Body of pancreas (tissue), 4 donors: ENCODE measurements at regions not wholly inside any gene's neighbourhood (a gene's known extent, or its start where the extent isn't known, plus 50 kb on each side); places are given as distances from the start of the nearest gene placed in this dataset.

ENCODE experiments used
- ATAC-seq: fragments of 150-250 bp; one replicate; pipeline ENCODE4 v1.9.1; 2016
- DNase-seq, 4 donors: peaks; one replicate each; pipeline ENCODE4 v3.0.0-alpha.2; 2019
- H3K27ac ChIP-seq, 4 donors: fragments of 200-600 bp; sonication (generic); 1 replicate in 3 of 4; 2 replicates in 1 of 4; pipeline versions ENCODE4 v1.5.1 to v1.6.1; 2016 to 2019; ENCODE audit warnings: mild to moderate bottlenecking in 1 of 4, mixed read lengths in 1 of 4, moderate library complexity in 1 of 4
- H3K27me3 ChIP-seq, 2 donors: fragments of 200-600 bp; sonication (generic); one replicate each; pipeline ENCODE4 v1.6.0; 2016; ENCODE audit warnings: mild to moderate bottlenecking in 1 of 2
- H3K36me3 ChIP-seq, 2 donors: fragments of 200-600 bp; sonication (generic); replicated peaks in 1 of 2; 2 replicates each; pipeline ENCODE4 v1.5.1; 2016; ENCODE audit warnings: low read depth in 2 of 2; ENCODE audit not compliant: insufficient read depth in 1 of 2
- H3K4me1 ChIP-seq: fragments of 200-600 bp; sonication (generic); one replicate; pipeline ENCODE4 v1.6.0; 2016
- H3K4me3 ChIP-seq, 2 donors: fragments of 200-600 bp; sonication (generic); 1 replicate in 1 of 2; 2 replicates in 1 of 2; pipeline ENCODE4 v1.5.1; 2016 to 2019
- H3K9me3 ChIP-seq, 3 donors: fragments of 200-600 bp; sonication (generic); 1 replicate in 2 of 3; 2 replicates in 1 of 3; pipeline ENCODE4 v1.5.1; 2016
- CTCF ChIP-seq, 7 experiments: fragments of 450-650 bp in 4 of 7; fragments of 200-600 bp in 3 of 7; sonication (generic) in 3 of 7; IDR thresholded peaks; one replicate each; pipeline ENCODE4 v1.5.1; 2016 to 2019; ENCODE audit warnings: antibody characterized with exemption in 7 of 7
- POLR2A ChIP-seq, 3 donors: fragments of 450-650 bp; IDR thresholded peaks; one replicate each; pipeline ENCODE4 v1.6.1; 2016; ENCODE audit warnings: antibody characterized with exemption in 3 of 3, mild to moderate bottlenecking in 2 of 3
- WGBS, 2 donors: methylation state at CpG; one replicate each; pipeline ENCODE4 v1.1.5; 2017; 5-methylcytosine and 5-hydroxymethylcytosine counted together
- intact Hi-C: fragments of 100-400 bp; cut with DNase I; formaldehyde crosslinking; loops from one replicate; pipeline ENCODE4 v1.15.1; 2023

DNA sequence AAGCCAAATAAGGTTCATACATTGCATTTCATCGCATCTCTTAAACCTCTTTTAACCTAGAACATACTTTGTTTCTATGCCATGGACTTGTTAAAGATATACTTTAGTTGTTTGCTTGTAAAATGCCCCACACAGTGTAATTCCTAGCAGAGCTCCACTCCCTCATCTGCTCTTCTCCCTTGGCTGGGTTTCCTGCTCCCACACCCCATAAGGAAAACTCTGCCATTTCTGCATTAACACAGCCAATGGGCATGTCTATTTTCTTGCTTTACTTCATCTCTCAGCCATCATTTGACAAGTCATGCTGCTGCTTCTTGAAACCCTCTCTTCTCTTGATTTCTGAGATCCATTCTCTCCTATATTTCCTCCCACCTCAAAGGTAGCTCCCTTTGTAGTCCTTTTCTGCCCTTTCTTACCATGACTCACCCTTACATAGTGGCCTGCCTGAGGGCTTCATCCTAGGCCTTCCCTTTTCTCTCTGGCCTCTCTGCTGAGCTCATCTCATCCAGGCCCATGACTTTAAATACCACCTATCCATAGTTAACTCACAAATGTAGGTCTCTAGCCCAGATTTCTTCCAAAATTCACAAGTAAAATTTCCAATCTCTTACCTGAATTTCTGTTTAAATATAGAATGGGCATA, 471.4 kb downstream of the ADRA2A start:
- DNase-seq (no peak), ATAC-seq (no peak)
- Histone ChIP-seq H3K4me1 (no peaks in the 10 kb centered on the region), H3K27ac (no peak overlapping the region), H3K9me3 (no peaks in the 10 kb centered on the region), H3K27me3 (no peaks in the 10 kb centered on the region), H3K36me3 (no peaks in the 10 kb centered on the region), H3K4me3 (no peak overlapping the region)
- no peak for TF ChIP-seq POLR2A (IDR thresholded peaks at IDR 0.05)
- TF ChIP-seq CTCF (IDR thresholded peaks at IDR 0.05) = no peak
- intact Hi-C loops = no loop called here
- WGBS, 2 donors = 92% methylated on average over 1 of the region's 1 CpG

- 70 to 72% methylated on average over 5 of the region's 5 CpGs for WGBS, 2 donors
- no peak for DNase-seq
- no peak overlapping the region for H3K4me3 ChIP-seq
- no peaks in the 10 kb centered on the region for H3K36me3 ChIP-seq
- ATAC-seq = no peak
- no peaks in the 10 kb centered on the region for H3K4me1 ChIP-seq
- no peaks in the 10 kb centered on the region for H3K9me3 ChIP-seq
- no peak overlapping the region for H3K27ac ChIP-seq
- TF ChIP-seq POLR2A (IDR thresholded peaks at IDR 0.05) (no peak), CTCF (IDR thresholded peaks at IDR 0.05) (no peak)
- intact Hi-C loops = no loop called here
- no peaks in the 10 kb centered on the region for H3K27me3 ChIP-seq
Observed at GRCh38 chr10:111551001-111551400, 474.2 kb downstream of the ADRA2A start.

- no peak overlapping the region for H3K4me3 ChIP-seq
- WGBS, 2 donors = 46 to 47% methylated on average over 3 of the region's 3 CpGs
- no peak overlapping the region for H3K27ac ChIP-seq
- no peaks in the 10 kb centered on the region for H3K9me3 ChIP-seq
- intact Hi-C loops = no loop called here
- no peaks in the 10 kb centered on the region for H3K36me3 ChIP-seq
- ATAC-seq = no peak
- no peaks in the 10 kb centered on the region for H3K4me1 ChIP-seq
- H3K27me3 ChIP-seq = no peaks in the 10 kb centered on the region
- no peak for TF ChIP-seq POLR2A (IDR thresholded peaks at IDR 0.05)
- TF ChIP-seq CTCF (IDR thresholded peaks at IDR 0.05) = no peak
- no peak for DNase-seq
Observed at GRCh38 chr10:111556666-111557065, 479.8 kb downstream of the ADRA2A start.

DNA sequence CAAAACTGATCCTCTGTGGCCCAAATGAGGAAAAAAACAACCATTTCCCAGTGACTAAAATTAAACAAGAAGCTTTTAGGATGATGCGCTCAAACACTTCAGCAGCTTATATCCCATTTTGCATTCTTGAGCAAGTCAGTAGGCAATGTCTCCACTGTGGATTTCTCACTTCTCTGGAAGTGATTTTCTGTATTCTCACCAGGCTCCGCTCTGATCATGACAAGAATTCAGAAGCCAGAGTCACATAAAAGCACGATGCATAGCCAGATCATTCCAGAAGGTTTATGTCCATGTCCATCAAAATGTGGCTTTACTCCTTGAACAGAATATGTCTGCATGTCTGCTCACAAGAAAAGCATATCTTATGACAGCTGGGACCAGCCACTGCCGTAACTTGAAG, 481.4 kb downstream of the ADRA2A start:
- H3K4me1 ChIP-seq = no peaks in the 10 kb centered on the region
- no peak for ATAC-seq
- H3K9me3 ChIP-seq = no peaks in the 10 kb centered on the region
- no peaks in the 10 kb centered on the region for H3K27me3 ChIP-seq
- intact Hi-C loops = no loop called here
- WGBS, 2 donors = 77 to 96% methylated on average over 4 of the region's 4 CpGs
- H3K27ac ChIP-seq = no peak overlapping the region
- TF ChIP-seq CTCF (IDR thresholded peaks at IDR 0.05) (no peak), POLR2A (IDR thresholded peaks at IDR 0.05) (no peak)
- no peak for DNase-seq
- H3K36me3 ChIP-seq = no peaks in the 10 kb centered on the region
- no peak overlapping the region for H3K4me3 ChIP-seq

GRCh38 chr10:111560027-111560426, 483.2 kb downstream of the ADRA2A start:
- H3K27me3 ChIP-seq = no peaks in the 10 kb centered on the region
- no peak overlapping the region for H3K4me3 ChIP-seq
- DNase-seq (no peak), ATAC-seq (no peak)
- H3K4me1 ChIP-seq = no peaks in the 10 kb centered on the region
- intact Hi-C loops = no loop called here
- WGBS, 2 donors = 42 to 54% methylated on average over 4 of the region's 4 CpGs
- no peaks in the 10 kb centered on the region for H3K36me3 ChIP-seq
- no peak overlapping the region for H3K27ac ChIP-seq
- H3K9me3 ChIP-seq = no peaks in the 10 kb centered on the region
- no peak for TF ChIP-seq POLR2A (IDR thresholded peaks at IDR 0.05)
- no peak for TF ChIP-seq CTCF (IDR thresholded peaks at IDR 0.05)
